PC-3 (cell line): ENCODE measurements at regions not wholly inside any gene's neighbourhood (a gene's known extent, or its start where the extent isn't known, plus 50 kb on each side); places are given as distances from the start of the nearest gene placed in this dataset.

ENCODE experiments used
- CTCF ChIP-seq: fragments of 300-600 bp; sonication (generic); conservative IDR thresholded peaks from 2 replicates; pipeline ENCODE4 v1.5.1; 2017; ENCODE audit warnings: antibody characterized with exemption, low read depth, mild to moderate bottlenecking, low read length
- EZH2 ChIP-seq: fragments of 300-600 bp; sonication (generic); IDR thresholded peaks from one replicate; pipeline ENCODE4 v1.6.1; 2017; ENCODE audit warnings: antibody characterized with exemption, mild to moderate bottlenecking, low read length; ENCODE audit not compliant: unreplicated experiment

- TF ChIP-seq CTCF (no peak), EZH2 (no peak)
Observed at GRCh38 chr21:28632755-28633408, 359.8 kb downstream of the LTN1 start.
